GM23338 (cell line): ENCODE measurements at regions not wholly inside any gene's neighbourhood (a gene's known extent, or its start where the extent isn't known, plus 50 kb on each side); places are given as distances from the start of the nearest gene placed in this dataset.

Experiments used
- ATAC-seq: fragments of 200-7000 bp; cut with Tn5 transposase; 3 replicates; pipeline ENCODE4 v1.9.1; 2020
- DNase-seq: peaks from one replicate; pipeline ENCODE4 v3.0.0-alpha.2; 2015; ENCODE audit warnings: low spot score
- H2AFZ ChIP-seq: fragments of 200-600 bp; sonication (generic); 2 replicates; pipeline ENCODE4 v1.8.0; 2016; ENCODE audit warnings: antibody characterized with exemption, mild to moderate bottlenecking, moderate library complexity
- H3F3A ChIP-seq: fragments of 200-600 bp; sonication (generic); replicated peaks from 2 replicates; pipeline ENCODE4 v1.8.0; 2017; ENCODE audit warnings: antibody characterized with exemption, mixed run types, low read depth
- H3K27ac ChIP-seq: fragments of 200-600 bp; sonication (generic); 2 replicates; pipeline ENCODE4 v1.6.1; 2016; ENCODE audit warnings: low read depth
- H3K27me3 ChIP-seq: fragments of 200-600 bp; sonication (generic); 2 replicates; pipeline ENCODE4 v1.8.0; 2016; ENCODE audit warnings: mild to moderate bottlenecking, mixed run types, moderate library complexity; ENCODE audit not compliant: insufficient read depth
- H3K36me3 ChIP-seq: fragments of 200-600 bp; sonication (generic); 2 replicates; pipeline ENCODE4 v1.8.0; 2016; ENCODE audit warnings: mild to moderate bottlenecking; ENCODE audit not compliant: insufficient read depth
- H3K4me1 ChIP-seq: fragments of 200-600 bp; sonication (generic); 2 replicates; pipeline ENCODE4 v1.8.0; 2016; ENCODE audit warnings: mild to moderate bottlenecking, moderate library complexity; ENCODE audit not compliant: insufficient read depth
- H3K4me2 ChIP-seq: fragments of 200-600 bp; sonication (generic); 2 replicates; pipeline ENCODE4 v1.7.1; 2017; ENCODE audit warnings: mixed run types
- H3K4me3 ChIP-seq: fragments of 200-600 bp; sonication (generic); 2 replicates; pipeline ENCODE4 v1.6.1; 2016; ENCODE audit warnings: mixed run types
- H3K79me2 ChIP-seq: fragments of 200-600 bp; sonication (generic); replicated peaks from 2 replicates; pipeline ENCODE4 v1.8.0; 2017; ENCODE audit warnings: mild to moderate bottlenecking; ENCODE audit not compliant: insufficient read depth
- H3K9me2 ChIP-seq: fragments of 200-600 bp; sonication (generic); 2 replicates; pipeline ENCODE4 v1.8.0; 2017; ENCODE audit not compliant: insufficient read depth
- H4K20me1 ChIP-seq: fragments of 200-600 bp; sonication (generic); replicated peaks from 2 replicates; pipeline ENCODE4 v1.8.0; 2017; ENCODE audit warnings: mild to moderate bottlenecking; ENCODE audit not compliant: insufficient read depth
- H3K27ac Mint-ChIP-seq: 2 replicates; pipeline ENCODE4 v1.8.0; 2020; ENCODE audit warnings: inconsistent platforms, mild to moderate bottlenecking, moderate library complexity, mixed read lengths
- H3K27me3 Mint-ChIP-seq: 3 replicates; pipeline ENCODE4 v1.8.0; 2022; ENCODE audit warnings: low read depth, mild to moderate bottlenecking, moderate library complexity, mixed read lengths, inconsistent platforms; ENCODE audit not compliant: insufficient read depth, poor library complexity
- H3K36me3 Mint-ChIP-seq: 3 replicates; pipeline ENCODE4 v1.8.0; 2021; ENCODE audit warnings: low read depth, mild to moderate bottlenecking, inconsistent platforms, moderate library complexity, mixed read lengths
- H3K4me1 Mint-ChIP-seq: 3 replicates; pipeline ENCODE4 v1.8.0; 2020; ENCODE audit warnings: mild to moderate bottlenecking, inconsistent platforms, mixed read lengths
- H3K4me3 Mint-ChIP-seq: 3 replicates; pipeline ENCODE4 v1.8.0; 2021; ENCODE audit warnings: moderate library complexity, mild to moderate bottlenecking, inconsistent platforms, mixed read lengths
- H3K9me3 Mint-ChIP-seq: 3 replicates; pipeline ENCODE4 v1.8.0; 2020; ENCODE audit warnings: moderate library complexity, mild to moderate bottlenecking, inconsistent platforms, mixed read lengths
- CREB1 ChIP-seq: fragments of 250-450 bp; sonication (Bioruptor Pico); IDR thresholded peaks from 2 replicates; pipeline ENCODE4 v1.5.0; 2020; ENCODE audit warnings: low read depth, mild to moderate bottlenecking, moderate library complexity
- CTCF ChIP-seq, 2 experiments: fragments of 200-600 bp in 1 of 2; sonication (generic) in 1 of 2; conservative IDR thresholded peaks; 2 replicates each; pipeline versions ENCODE4 v1.5.1 to v1.6.1; 2016 to 2017; ENCODE audit warnings: antibody characterized with exemption in 2 of 2, low read depth in 2 of 2, mild to moderate bottlenecking in 2 of 2, moderate library complexity in 1 of 2
- ETS1 ChIP-seq: IDR thresholded peaks from 2 replicates; pipeline ENCODE4 v1.6.1; 2016; ENCODE audit warnings: antibody characterized with exemption
- EZH2 ChIP-seq: fragments of 200-600 bp; sonication (generic); IDR thresholded peaks from one replicate; pipeline ENCODE4 v1.8.0; 2017; ENCODE audit warnings: antibody characterized with exemption, mild to moderate bottlenecking, low read depth; ENCODE audit not compliant: unreplicated experiment
- EZH2phosphoT487 ChIP-seq: fragments of 200-600 bp; sonication (generic); IDR thresholded peaks from one replicate; pipeline ENCODE4 v1.8.1; 2018; ENCODE audit warnings: antibody characterized with exemption; ENCODE audit not compliant: unreplicated experiment
- JUNB ChIP-seq: IDR thresholded peaks from one replicate; pipeline ENCODE4 v1.6.1; 2016; ENCODE audit warnings: antibody characterized with exemption; ENCODE audit not compliant: unreplicated experiment
- NANOG ChIP-seq: IDR thresholded peaks from 2 replicates; pipeline ENCODE4 v1.6.1; 2016; ENCODE audit warnings: antibody characterized with exemption, borderline replicate concordance
- POLR2AphosphoS5 ChIP-seq: IDR thresholded peaks from 2 replicates; pipeline ENCODE4 v1.6.1; 2016; ENCODE audit warnings: antibody characterized with exemption, low read depth
- REST ChIP-seq: IDR thresholded peaks from one replicate; pipeline ENCODE4 v1.6.1; 2018; ENCODE audit warnings: antibody characterized with exemption; ENCODE audit not compliant: unreplicated experiment
- STAT1 ChIP-seq: IDR thresholded peaks from one replicate; pipeline ENCODE4 v1.6.1; 2016; ENCODE audit warnings: antibody characterized with exemption; ENCODE audit not compliant: unreplicated experiment
- ZNF114 ChIP-seq: fragments of 250-450 bp; sonication (Bioruptor Pico); IDR thresholded peaks from 2 replicates; pipeline ENCODE4 v1.5.0; 2020; ENCODE audit warnings: mild to moderate bottlenecking, moderate library complexity
- ZNF331 ChIP-seq: fragments of 250-450 bp; sonication (Bioruptor Pico); IDR thresholded peaks from 2 replicates; pipeline ENCODE4 v1.5.0; 2020; ENCODE audit warnings: low read depth, mild to moderate bottlenecking, moderate library complexity
- ZNF462 ChIP-seq: fragments of 250-450 bp; sonication (Bioruptor Pico); IDR thresholded peaks from 2 replicates; pipeline ENCODE4 v1.5.0; 2020; ENCODE audit warnings: mild to moderate bottlenecking, moderate library complexity

- ATAC-seq, result no peak
- no peaks in the 10 kb centered on the region for H3K9me3 Mint-ChIP-seq
- no peaks in the 10 kb centered on the region for H3K36me3 Mint-ChIP-seq
- Histone ChIP-seq H3K79me2 (no peaks in the 10 kb centered on the region), H3K4me1 (no peaks in the 10 kb centered on the region), H3F3A (no peaks in the 10 kb centered on the region), H3K4me3 (no peak overlapping the region), H3K9me2 (peaks cover 5% of the 10 kb centered on the region; the same call in 1 of the 2 replicates), H4K20me1 (no peaks in the 10 kb centered on the region), H3K4me2 (no peak overlapping the region), H3K36me3 (no peaks in the 10 kb centered on the region), H3K27ac (no peak overlapping the region), H3K27me3 (no peaks in the 10 kb centered on the region), H2AFZ (no peak overlapping the region)
- H3K27ac Mint-ChIP-seq, result no peak overlapping the region
- H3K4me1 Mint-ChIP-seq, result no peaks in the 10 kb centered on the region
- DNase-seq, result no peak
- H3K4me3 Mint-ChIP-seq, result no peak overlapping the region
- no peak for TF ChIP-seq ZNF462 (CRISPR knock-in tag)
- no peak for TF ChIP-seq ZNF331 (CRISPR knock-in tag)
- no peak for TF ChIP-seq EZH2phosphoT487
- no peak for TF ChIP-seq POLR2AphosphoS5
- TF ChIP-seq STAT1, result no peak
- no peak for TF ChIP-seq REST
- no peak for TF ChIP-seq NANOG
- TF ChIP-seq ETS1, result no peak
- TF ChIP-seq CREB1 (CRISPR knock-in tag), result no peak
- no peak for TF ChIP-seq JUNB
- no peak for TF ChIP-seq CTCF (conservative IDR thresholded peaks at IDR 0.05; ENCODE audit: low read depth in 2 of 2)
- TF ChIP-seq ZNF114 (CRISPR knock-in tag), result no peak
- no peak for TF ChIP-seq EZH2
- H3K27me3 Mint-ChIP-seq, result no peaks in the 10 kb centered on the region
Measured at GRCh38 chr17:69900101-69900500, 174.9 kb upstream of the KCNJ16 start.
